ENCODE measurements at regions not wholly inside any gene's neighbourhood (a gene's known extent, or its start where the extent isn't known, plus 50 kb on each side); places are given as distances from the start of the nearest gene placed in this dataset.

DNA sequence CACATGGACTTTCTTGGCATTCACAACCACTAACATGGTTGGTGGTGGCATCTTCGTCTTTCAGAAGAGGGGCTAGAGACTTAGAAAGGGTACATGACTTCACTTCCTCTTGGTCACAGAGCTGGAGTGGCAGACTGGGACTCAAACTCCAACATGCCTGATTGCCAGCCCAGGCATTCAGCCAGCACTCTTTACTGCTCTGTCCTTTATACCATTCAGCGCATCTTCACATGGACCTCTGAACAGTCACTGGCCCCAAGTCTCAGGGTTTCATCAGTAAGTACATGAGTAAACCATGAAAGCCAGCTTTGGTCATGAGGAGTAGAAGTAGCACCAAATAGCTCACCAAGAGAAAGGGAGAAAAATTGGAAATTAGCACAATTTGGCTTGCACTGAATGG, 148.4 kb upstream of the KLF14 start:
- intact Hi-C loops (cut with micrococcal nuclease): no loop called here
- H3K27me3 Mint-ChIP-seq: no peaks in the 10 kb centered on the region
- no peak overlapping the region for H3K4me3 Mint-ChIP-seq
- H3K27ac Mint-ChIP-seq: peak overlapping the region; percentile 59
- H3K9me3 Mint-ChIP-seq: no peaks in the 10 kb centered on the region
- DNase-seq: no peak
- ChIA-PET POLR2A (no interaction called here), CTCF (interaction anchor here (1.1 to 3.1 kb wide), 3 partner anchors 14 to 158 kb away, joined by 3 to 8 read pairs (median 3); no protein-coding TSS in a partner anchor)
- peaks cover 82% of the 10 kb centered on the region for H3K36me3 Mint-ChIP-seq
- peaks cover 59% of the 10 kb centered on the region for H3K4me1 Mint-ChIP-seq (ENCODE audit: low read depth)

- Mint-ChIP-seq H3K27ac (peak overlapping the region; percentile 18), H3K27me3 (no peaks in the 10 kb centered on the region), H3K4me3 (no peak overlapping the region), H3K9me3 (no peaks in the 10 kb centered on the region), H3K4me1 (ENCODE audit: low read depth) (peaks cover 65% of the 10 kb centered on the region), H3K36me3 (peaks cover 83% of the 10 kb centered on the region)
- CTCF ChIA-PET: no interaction called here
- POLR2A ChIA-PET: no interaction called here
- intact Hi-C loops (cut with micrococcal nuclease): no loop called here
- no peak for DNase-seq
Measured at GRCh38 chr7:130883928-130884327, 149.9 kb upstream of the KLF14 start.

DNA sequence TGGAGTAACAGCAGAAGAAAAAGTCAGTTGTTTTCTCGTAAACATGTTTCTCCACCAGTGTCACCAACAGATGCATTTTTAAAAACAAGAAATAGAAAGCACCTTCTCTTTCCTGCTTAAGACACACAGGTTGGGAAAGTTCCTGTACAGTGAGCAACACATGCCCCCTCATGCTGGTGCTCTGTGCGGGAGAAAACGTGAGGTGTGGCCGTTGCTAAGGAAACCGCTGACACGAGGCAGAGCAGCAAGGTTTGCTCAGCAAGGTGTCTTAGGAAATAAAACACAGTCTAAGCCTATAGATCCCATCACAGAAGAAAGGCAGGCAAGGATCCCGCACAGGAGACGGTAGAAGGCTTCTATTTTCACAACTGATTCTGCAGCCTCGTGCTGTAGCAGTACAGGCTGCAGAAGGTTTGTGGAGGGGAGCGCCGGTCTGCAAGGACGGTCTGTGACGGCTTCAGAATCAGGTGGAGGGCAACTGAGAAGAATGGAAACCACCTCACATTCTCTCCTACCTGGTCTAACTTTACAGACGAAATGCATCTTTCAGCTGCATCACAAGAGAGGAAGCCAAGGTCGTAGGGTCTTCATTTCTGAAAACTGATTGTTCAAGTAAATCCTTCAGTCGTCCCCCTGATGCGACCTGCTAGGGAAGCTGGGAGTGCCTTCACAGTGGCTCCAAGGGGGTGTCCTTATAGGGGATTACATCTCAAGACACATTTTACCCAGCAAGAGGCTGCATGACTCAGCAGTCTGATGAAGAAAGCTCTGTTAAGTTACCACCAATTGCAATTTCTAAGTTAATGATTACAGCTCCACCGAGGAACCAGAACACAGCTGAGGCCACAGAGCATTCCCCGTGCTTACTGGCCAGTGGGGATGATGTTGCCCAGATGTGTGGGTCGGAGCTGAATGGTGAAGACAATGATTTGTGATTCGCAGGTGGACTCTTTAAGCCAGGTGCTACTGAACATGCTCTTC, 150.7 kb upstream of the KLF14 start:
- Mint-ChIP-seq H3K9me3 (no peaks in the 10 kb centered on the region), H3K27me3 (no peaks in the 10 kb centered on the region), H3K27ac (peak overlapping the region; percentile 47), H3K4me1 (ENCODE audit: low read depth) (peaks cover 61% of the 10 kb centered on the region), H3K4me3 (peak overlapping the region; percentile 20), H3K36me3 (peaks cover 78% of the 10 kb centered on the region)
- CTCF ChIA-PET: interaction anchor here (1.8 kb wide), 1 partner anchor 13 kb away, joined by 7 read pairs; no protein-coding TSS in a partner anchor
- POLR2A ChIA-PET: interaction anchor here (0.7 to 0.8 kb wide), 2 partner anchors 12 to 17 kb away, joined by 3 read pairs; no protein-coding TSS in a partner anchor
- DNase-seq: no peak
- intact Hi-C loops (cut with micrococcal nuclease): no loop called here

DNA sequence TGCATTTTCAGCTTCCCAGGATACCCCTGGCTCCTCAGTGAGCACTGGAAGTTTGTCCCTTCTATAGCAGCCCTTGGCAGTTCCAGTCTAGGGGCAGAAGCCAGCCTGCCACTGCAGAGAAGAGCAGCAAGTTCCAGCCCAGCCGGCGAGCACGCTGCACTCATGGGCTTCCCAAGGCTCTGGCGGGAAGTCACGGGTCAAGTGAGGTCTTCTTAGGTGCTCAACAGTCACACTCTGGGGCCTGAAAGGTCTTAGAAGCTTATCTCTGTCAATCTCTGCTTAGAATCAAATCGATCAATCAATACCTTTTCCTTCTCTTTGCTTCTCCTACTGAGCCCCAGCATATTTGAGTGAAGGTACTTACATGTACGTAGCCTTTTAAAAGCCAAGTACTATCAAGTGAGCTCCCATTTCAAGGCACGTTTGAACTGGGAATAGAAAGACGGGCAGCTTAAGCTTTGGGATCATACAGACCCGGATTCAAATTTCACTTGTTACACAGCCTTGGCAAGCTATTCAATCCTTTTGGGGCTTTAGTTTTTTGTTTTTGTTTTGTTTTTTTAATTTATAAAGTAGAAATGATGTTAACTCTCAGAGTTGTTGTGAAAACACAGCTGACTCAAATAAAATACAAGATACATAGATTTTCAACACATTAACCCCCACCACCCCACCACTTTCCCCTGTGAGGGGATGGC, 152.6 kb upstream of the KLF14 start:
- intact Hi-C loops (cut with micrococcal nuclease): no loop called here
- Mint-ChIP-seq H3K27ac (peak overlapping the region; percentile 87), H3K4me1 (ENCODE audit: low read depth) (peaks cover 66% of the 10 kb centered on the region), H3K4me3 (no peak overlapping the region), H3K27me3 (no peaks in the 10 kb centered on the region), H3K36me3 (peaks cover 82% of the 10 kb centered on the region), H3K9me3 (no peaks in the 10 kb centered on the region)
- POLR2A ChIA-PET: interaction anchor here (0.6 kb wide), 1 partner anchor 13 kb away, joined by 4 read pairs; no protein-coding TSS in a partner anchor
- CTCF ChIA-PET: interaction anchor here (1.8 kb wide), 1 partner anchor 11 kb away, joined by 7 read pairs; no protein-coding TSS in a partner anchor
- DNase-seq: no peak

GRCh38 chr7:130887182-130887956, 153.4 kb upstream of the KLF14 start:
- peak overlapping the region; percentile 87 for H3K27ac Mint-ChIP-seq
- POLR2A ChIA-PET: interaction anchor here (0.6 kb wide), 1 partner anchor 12 kb away, joined by 4 read pairs; no protein-coding TSS in a partner anchor
- DNase-seq: no peak
- CTCF ChIA-PET: interaction anchor here (1.8 kb wide), 1 partner anchor 10 kb away, joined by 7 read pairs; no protein-coding TSS in a partner anchor
- H3K27me3 Mint-ChIP-seq: no peaks in the 10 kb centered on the region
- H3K9me3 Mint-ChIP-seq: no peaks in the 10 kb centered on the region
- H3K4me1 Mint-ChIP-seq (ENCODE audit: low read depth): peaks cover 59% of the 10 kb centered on the region
- intact Hi-C loops (cut with micrococcal nuclease): no loop called here
- H3K36me3 Mint-ChIP-seq: peaks cover 78% of the 10 kb centered on the region
- peak overlapping the region; percentile 20 for H3K4me3 Mint-ChIP-seq

GRCh38 chr7:130887957-130888371, 154.0 kb upstream of the KLF14 start:
- Mint-ChIP-seq H3K4me3 (peak overlapping the region; percentile 20), H3K36me3 (peaks cover 78% of the 10 kb centered on the region), H3K9me3 (no peaks in the 10 kb centered on the region), H3K27me3 (no peaks in the 10 kb centered on the region), H3K27ac (peak overlapping the region; percentile 87), H3K4me1 (ENCODE audit: low read depth) (peaks cover 60% of the 10 kb centered on the region)
- ChIA-PET CTCF (interaction anchor here (1.0 kb wide), 1 partner anchor 9 kb away, joined by 4 read pairs; no protein-coding TSS in a partner anchor), POLR2A (interaction anchor here (1.1 kb wide), 1 partner anchor 53 kb away, joined by 3 read pairs; no protein-coding TSS in a partner anchor)
- intact Hi-C loops (cut with micrococcal nuclease): no loop called here
- no peak for DNase-seq

DNA sequence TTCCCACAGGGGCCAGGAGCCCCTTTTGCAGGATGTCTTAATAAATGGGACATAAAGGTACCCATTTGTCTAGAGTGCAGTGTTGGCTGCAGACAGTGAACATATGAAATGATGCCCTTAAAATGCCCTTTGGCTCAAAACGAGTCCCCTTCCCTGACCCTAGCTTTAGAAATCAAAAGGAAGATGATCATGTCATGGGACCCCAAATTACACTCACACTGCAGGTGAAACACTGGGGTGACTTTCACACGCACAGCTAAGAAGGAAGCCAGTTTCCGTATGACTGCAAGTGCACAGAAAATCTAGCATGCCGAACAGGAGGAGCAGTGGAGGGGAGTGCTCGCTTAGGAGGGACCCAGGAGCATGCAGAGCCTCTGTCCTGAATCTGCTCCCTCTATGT, 154.5 kb upstream of the KLF14 start:
- Mint-ChIP-seq H3K27ac (peak overlapping the region; percentile 87), H3K27me3 (no peaks in the 10 kb centered on the region), H3K36me3 (peaks cover 75% of the 10 kb centered on the region), H3K4me3 (no peak overlapping the region), H3K4me1 (ENCODE audit: low read depth) (peaks cover 64% of the 10 kb centered on the region), H3K9me3 (no peaks in the 10 kb centered on the region)
- DNase-seq: no peak
- POLR2A ChIA-PET: interaction anchor here (0.9 to 1.1 kb wide), 2 partner anchors 11 to 52 kb away, joined by 3 read pairs; no protein-coding TSS in a partner anchor
- CTCF ChIA-PET: interaction anchor here (1.0 to 1.8 kb wide), 2 partner anchors 9 to 13 kb away, joined by 4 read pairs; no protein-coding TSS in a partner anchor
- intact Hi-C loops (cut with micrococcal nuclease): no loop called here

- Mint-ChIP-seq H3K27me3 (no peaks in the 10 kb centered on the region), H3K4me1 (ENCODE audit: low read depth) (peaks cover 72% of the 10 kb centered on the region), H3K27ac (peak overlapping the region; percentile 74), H3K4me3 (peak overlapping the region; percentile 23), H3K9me3 (no peaks in the 10 kb centered on the region), H3K36me3 (peaks cover 78% of the 10 kb centered on the region)
- POLR2A ChIA-PET: no interaction called here
- CTCF ChIA-PET: interaction anchor here (1.7 to 1.8 kb wide), 2 partner anchors 15 to 92 kb away, joined by 4 to 6 read pairs; no protein-coding TSS in a partner anchor
- intact Hi-C loops (cut with micrococcal nuclease): loop anchor here (10.0 kb wide), 2 partner anchors 54 to 534 kb away; no protein-coding TSS in a partner anchor
- DNase-seq: no peak
Measured at GRCh38 chr7:130890176-130891020, 156.4 kb upstream of the KLF14 start.

GRCh38 chr7:130891254-130892094, 157.5 kb upstream of the KLF14 start:
- H3K4me1 Mint-ChIP-seq (ENCODE audit: low read depth): peaks cover 81% of the 10 kb centered on the region
- H3K27me3 Mint-ChIP-seq: no peaks in the 10 kb centered on the region
- peak overlapping the region; percentile 74 for H3K27ac Mint-ChIP-seq
- intact Hi-C loops (cut with micrococcal nuclease): loop anchor here (10.0 kb wide), 2 partner anchors 53 to 533 kb away; no protein-coding TSS in a partner anchor
- ChIA-PET CTCF (interaction anchor here (1.7 to 2.0 kb wide), 2 partner anchors 91 kb away, joined by 4 to 6 read pairs; no protein-coding TSS in a partner anchor), POLR2A (no interaction called here)
- no peak overlapping the region for H3K4me3 Mint-ChIP-seq
- H3K9me3 Mint-ChIP-seq: no peaks in the 10 kb centered on the region
- DNase-seq: no peak
- peaks cover 82% of the 10 kb centered on the region for H3K36me3 Mint-ChIP-seq

DNA sequence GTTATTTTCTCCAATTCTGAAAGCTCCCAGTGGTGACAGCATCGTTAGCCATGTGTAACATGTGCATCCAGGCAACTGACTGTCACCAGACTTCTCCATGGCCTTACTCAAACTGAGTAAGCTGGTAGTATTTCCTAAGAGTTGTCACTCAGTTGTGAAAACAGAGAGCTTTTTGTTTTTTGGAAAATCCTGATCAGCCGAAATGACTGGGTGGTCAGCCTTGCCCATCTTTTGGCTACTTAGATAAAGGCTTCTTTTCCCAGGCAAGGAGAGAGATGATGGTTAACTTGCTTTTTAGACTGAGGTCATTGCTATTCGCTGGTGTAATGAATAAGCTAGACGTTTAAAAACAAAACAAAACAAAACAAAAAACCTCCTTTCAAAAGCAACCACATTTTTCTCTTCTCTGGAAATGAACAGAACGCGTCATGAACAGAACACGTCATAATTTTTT, 159.5 kb upstream of the KLF14 start:
- no peaks in the 10 kb centered on the region for H3K9me3 Mint-ChIP-seq
- no peaks in the 10 kb centered on the region for H3K27me3 Mint-ChIP-seq
- H3K36me3 Mint-ChIP-seq: peaks cover 83% of the 10 kb centered on the region
- peak overlapping the region; percentile 89 for H3K27ac Mint-ChIP-seq
- POLR2A ChIA-PET: interaction anchor here (0.6 to 2.6 kb wide), 15 partner anchors 9 to 474 kb away, joined by 3 to 7 read pairs (median 4); no protein-coding TSS in a partner anchor
- intact Hi-C loops (cut with micrococcal nuclease): loop anchor here (1.0 to 10.0 kb wide), 3 partner anchors 20 to 531 kb away; no protein-coding TSS in a partner anchor
- peak overlapping the region; percentile 14 for H3K4me3 Mint-ChIP-seq
- CTCF ChIA-PET: interaction anchor here (0.6 to 2.0 kb wide), 3 partner anchors 89 to 147 kb away, joined by 3 to 5 read pairs (median 4); no protein-coding TSS in a partner anchor
- peak; percentile 46 for DNase-seq
- H3K4me1 Mint-ChIP-seq (ENCODE audit: low read depth): peaks cover 82% of the 10 kb centered on the region

All from activated CD4-positive, alpha-beta memory T cell treated with anti-CD3 and anti-CD28 coated beads for 36 hours (primary cell).